ENCODE measurements at regions not wholly inside any gene's neighbourhood (a gene's known extent, or its start where the extent isn't known, plus 50 kb on each side); places are given as distances from the start of the nearest gene placed in this dataset.

- ChIA-PET POLR2A (no interaction called here), CTCF (no interaction called here)
- no peaks in the 10 kb centered on the region for H3K27me3 ChIP-seq (ENCODE audit: control insufficient read depth, insufficient read depth, low read length)
- no peaks in the 10 kb centered on the region for H3K36me3 ChIP-seq (ENCODE audit: control insufficient read depth, insufficient read depth, low read length)
- no peak for TF ChIP-seq CTCF (IDR thresholded peaks at IDR 0.05; ENCODE audit: insufficient read depth, low read depth, low read length)
- H3K4me3 ChIP-seq (ENCODE audit: low read depth, low read length): no peak overlapping the region
- no peak for DNase-seq (ENCODE audit: low read depth)
Observed at GRCh38 chr2:138979131-138979785, 199.1 kb upstream of the NXPH2 start.

- POLR2A ChIA-PET: no interaction called here
- Histone ChIP-seq H3K27me3 (ENCODE audit: control insufficient read depth, insufficient read depth, low read length) (no peaks in the 10 kb centered on the region), H3K36me3 (ENCODE audit: control insufficient read depth, insufficient read depth, low read length) (no peaks in the 10 kb centered on the region), H3K4me3 (ENCODE audit: low read depth, low read length) (no peak overlapping the region)
- TF ChIP-seq CTCF (IDR thresholded peaks at IDR 0.05; ENCODE audit: insufficient read depth, low read depth, low read length): no peak
- DNase-seq (ENCODE audit: low read depth): no peak
- CTCF ChIA-PET: no interaction called here
Observed at GRCh38 chr2:138974651-138975050, 194.5 kb upstream of the NXPH2 start.

GRCh38 chr2:138964418-138964817 lies 184.2 kb upstream of the NXPH2 start:
- Histone ChIP-seq H3K27me3 (ENCODE audit: control insufficient read depth, insufficient read depth, low read length) (no peaks in the 10 kb centered on the region), H3K36me3 (ENCODE audit: control insufficient read depth, insufficient read depth, low read length) (no peaks in the 10 kb centered on the region), H3K4me3 (ENCODE audit: low read depth, low read length) (no peak overlapping the region)
- POLR2A ChIA-PET: no interaction called here
- CTCF ChIA-PET: no interaction called here
- TF ChIP-seq CTCF (IDR thresholded peaks at IDR 0.05; ENCODE audit: insufficient read depth, low read depth, low read length): no peak
- no peak for DNase-seq (ENCODE audit: low read depth)

- DNase-seq (ENCODE audit: low read depth): no peak
- no peaks in the 10 kb centered on the region for H3K36me3 ChIP-seq (ENCODE audit: control insufficient read depth, insufficient read depth, low read length)
- no peak for TF ChIP-seq CTCF (IDR thresholded peaks at IDR 0.05; ENCODE audit: insufficient read depth, low read depth, low read length)
- H3K27me3 ChIP-seq (ENCODE audit: control insufficient read depth, insufficient read depth, low read length): no peaks in the 10 kb centered on the region
- ChIA-PET CTCF (no interaction called here), POLR2A (no interaction called here)
- no peak overlapping the region for H3K4me3 ChIP-seq (ENCODE audit: low read depth, low read length)
Observed at GRCh38 chr2:138962686-138963085, 182.5 kb upstream of the NXPH2 start.

- H3K27me3 ChIP-seq (ENCODE audit: control insufficient read depth, insufficient read depth, low read length): no peaks in the 10 kb centered on the region
- TF ChIP-seq CTCF (IDR thresholded peaks at IDR 0.05; ENCODE audit: insufficient read depth, low read depth, low read length): no peak
- no peaks in the 10 kb centered on the region for H3K36me3 ChIP-seq (ENCODE audit: control insufficient read depth, insufficient read depth, low read length)
- no peak for DNase-seq (ENCODE audit: low read depth)
- no peak overlapping the region for H3K4me3 ChIP-seq (ENCODE audit: low read depth, low read length)
- ChIA-PET POLR2A (no interaction called here), CTCF (interaction anchor here (0.6 kb wide), 1 partner anchor 131 kb away, joined by 3 read pairs; no protein-coding TSS in a partner anchor)
Observed at GRCh38 chr2:138960191-138960590, 180.0 kb upstream of the NXPH2 start.

Measured in BJ (cell line).